RWPE1 (cell line): ENCODE measurements at regions not wholly inside any gene's neighbourhood (a gene's known extent, or its start where the extent isn't known, plus 50 kb on each side); places are given as distances from the start of the nearest gene placed in this dataset.
"Not testable (repeated sequence)": the region's sequence is repeated elsewhere in the genome, so short reads cannot be mapped to it uniquely, and the experiment has no call there.

Experiments used
- CTCF ChIA-PET: fragments of 350-600 bp; sonication (Branson Sonifier 250); formaldehyde crosslinking; extraction: SDS; loops from one replicate; lab custom pipeline; 2021; lab: Yijun Ruan, JAX
- POLR2A ChIA-PET: fragments of 400-600 bp; formaldehyde crosslinking; extraction: SDS; loops from one replicate; lab custom pipeline; 2020; ENCODE audit warnings: antibody characterized with exemption; ENCODE audit not compliant: low non-redundant PET; lab: Yijun Ruan, JAX
- DNase-seq: peaks from one replicate; pipeline ENCODE4 v3.0.0; 2012; ENCODE audit warnings: low spot score
- H3K27ac ChIP-seq: fragments of 450-650 bp; 2 replicates; pipeline ENCODE4 v1.5.1; 2017
- CTCF ChIP-seq: fragments of 450-650 bp; conservative IDR thresholded peaks from 2 replicates; pipeline ENCODE4 v1.5.1; 2017; ENCODE audit warnings: low read depth, mild to moderate bottlenecking

- TF ChIP-seq CTCF, result no peak
- peak overlapping the region; percentile 23; the same call in 1 of the 2 replicates for H3K27ac ChIP-seq
- ChIA-PET POLR2A (no interaction called here), CTCF (no interaction called here)
- DNase-seq, result peak; percentile 1
These were observed 1257.3 kb upstream of the DIAPH2 start for GRCh38 chrX:95427389-95427788.

- ChIA-PET POLR2A (no interaction called here), CTCF (no interaction called here)
- H3K27ac ChIP-seq, result no peak overlapping the region
- peak; percentile 0 for DNase-seq
- no peak for TF ChIP-seq CTCF
These were observed 1249.4 kb upstream of the DIAPH2 start for GRCh38 chrX:95435198-95435597.

- H3K27ac ChIP-seq, result no peak overlapping the region
- CTCF ChIA-PET, result no interaction called here
- POLR2A ChIA-PET, result no interaction called here
- TF ChIP-seq CTCF, result no peak
- no peak for DNase-seq
These were observed 1242.8 kb upstream of the DIAPH2 start for GRCh38 chrX:95441836-95442235.

- ChIA-PET CTCF (interaction anchor here (1.0 kb wide), 1 partner anchor 57 kb away, joined by 3 read pairs; no protein-coding TSS in a partner anchor), POLR2A (no interaction called here)
- DNase-seq, result no peak
- H3K27ac ChIP-seq, result no peak overlapping the region
- no peak for TF ChIP-seq CTCF
These were observed 1199.9 kb upstream of the DIAPH2 start for GRCh38 chrX:95484781-95485180.

GRCh38 chrX:95505721-95506120 lies 1178.9 kb upstream of the DIAPH2 start:
- no peak for TF ChIP-seq CTCF
- no peak overlapping the region for H3K27ac ChIP-seq
- CTCF ChIA-PET, result no interaction called here
- POLR2A ChIA-PET, result no interaction called here
- no peak for DNase-seq

GRCh38 chrX:95509474-95509873 lies 1175.2 kb upstream of the DIAPH2 start:
- DNase-seq, result no peak
- no peak overlapping the region for H3K27ac ChIP-seq
- ChIA-PET POLR2A (no interaction called here), CTCF (no interaction called here)
- TF ChIP-seq CTCF, result no peak

GRCh38 chrX:95524018-95524417 lies 1160.6 kb upstream of the DIAPH2 start:
- CTCF ChIA-PET, H3K27ac ChIP-seq, DNase-seq, POLR2A ChIA-PET: not testable (repeated sequence)
